ENCODE measurements at regions not wholly inside any gene's neighbourhood (a gene's known extent, or its start where the extent isn't known, plus 50 kb on each side); places are given as distances from the start of the nearest gene placed in this dataset.
A peak's percentile ranks its signal among the peaks of the same experiment; 100 is the strongest.

- Histone ChIP-seq H3K9me3 (ENCODE audit: control insufficient read depth in 4 of 4, low read length in 3 of 4) (no peaks in the 10 kb centered on the region), H3K27ac (ENCODE audit: low read depth in 1 of 2, low read length in 2 of 2) (no peak overlapping the region), H3K36me3 (ENCODE audit: control insufficient read depth in 4 of 4, insufficient read depth in 3 of 4, low read depth in 1 of 4, low read length in 3 of 4) (no peaks in the 10 kb centered on the region), H3K27me3 (ENCODE audit: control insufficient read depth in 4 of 4, insufficient read depth in 4 of 4, low read length in 3 of 4) (peaks cover 0 to 3% (median 0%) of the 10 kb centered on the region in 4 donors), H3K4me1 (ENCODE audit: control insufficient read depth in 4 of 4, insufficient read depth in 4 of 4, low read length in 3 of 4) (no peaks in the 10 kb centered on the region), H3K9ac (ENCODE audit: low read depth in 1 of 2, low read length in 2 of 2) (no peak overlapping the region), H3K4me3 (ENCODE audit: low read depth in 1 of 3, low read length in 3 of 3) (no peak overlapping the region)
- WGBS = 50% methylated on average over 2 of the region's 2 CpGs
- DNase-seq (ENCODE audit: low spot score) = no peak
- TF ChIP-seq FOXA1 (IDR thresholded peaks at IDR 0.05) (no peak), FOXA2 (IDR thresholded peaks at IDR 0.05) (no peak), YY1 (IDR thresholded peaks at IDR 0.05) (no peak), RAD21 (IDR thresholded peaks at IDR 0.05) (peak in 1 of 2 donors; percentile 11)
These were observed 725.2 kb downstream of the CPS1 start for GRCh38 chr2:211281430-211282073.

- WGBS = 57% methylated on average over 4 of the region's 4 CpGs
- Histone ChIP-seq H3K27ac (ENCODE audit: low read depth in 1 of 2, low read length in 2 of 2) (no peak overlapping the region), H3K4me1 (ENCODE audit: control insufficient read depth in 4 of 4, insufficient read depth in 4 of 4, low read length in 3 of 4) (no peaks in the 10 kb centered on the region), H3K4me3 (ENCODE audit: low read depth in 1 of 3, low read length in 3 of 3) (no peak overlapping the region), H3K9me3 (ENCODE audit: control insufficient read depth in 4 of 4, low read length in 3 of 4) (peaks cover 0 to 1% (median 0%) of the 10 kb centered on the region in 4 donors), H3K36me3 (ENCODE audit: control insufficient read depth in 4 of 4, insufficient read depth in 3 of 4, low read depth in 1 of 4, low read length in 3 of 4) (no peaks in the 10 kb centered on the region), H3K9ac (ENCODE audit: low read depth in 1 of 2, low read length in 2 of 2) (no peak overlapping the region), H3K27me3 (ENCODE audit: control insufficient read depth in 4 of 4, insufficient read depth in 4 of 4, low read length in 3 of 4) (no peaks in the 10 kb centered on the region)
- no peak for DNase-seq (ENCODE audit: low spot score)
- no peak for TF ChIP-seq RXRA (IDR thresholded peaks at IDR 0.05)
- no peak for TF ChIP-seq HNF4G (IDR thresholded peaks at IDR 0.05)
- no peak for TF ChIP-seq ATF3 (IDR thresholded peaks at IDR 0.05)
These were observed 746.3 kb downstream of the CPS1 start for GRCh38 chr2:211302676-211303075.

GRCh38 chr2:211306929-211307328 lies 750.5 kb downstream of the CPS1 start:
- DNase-seq (ENCODE audit: low spot score) = no peak
- TF ChIP-seq RAD21 (IDR thresholded peaks at IDR 0.05) (no peak), YY1 (IDR thresholded peaks at IDR 0.05) (no peak), ATF3 (IDR thresholded peaks at IDR 0.05) (no peak), FOXA1 (IDR thresholded peaks at IDR 0.05) (no peak), EGR1 (IDR thresholded peaks at IDR 0.05; ENCODE audit: low read depth in 2 of 2) (no peak), HNF4G (IDR thresholded peaks at IDR 0.05) (no peak), REST (IDR thresholded peaks at IDR 0.05) (no peak), NR2F2 (IDR thresholded peaks at IDR 0.05) (no peak), ZBTB33 (IDR thresholded peaks at IDR 0.05) (no peak), SP1 (IDR thresholded peaks at IDR 0.05) (no peak), JUND (IDR thresholded peaks at IDR 0.05) (no peak), TAF1 (conservative IDR thresholded peaks at IDR 0.05) (no peak), GABPA (IDR thresholded peaks at IDR 0.05 in 1 of 2, conservative IDR thresholded peaks at IDR 0.05 in 1 of 2) (no peak)
- WGBS = 49% methylated on average over 3 of the region's 3 CpGs

More at GRCh38 chr2:211306929-211307328, 750.5 kb downstream of the CPS1 start:
- H3K36me3 ChIP-seq (ENCODE audit: control insufficient read depth in 4 of 4, insufficient read depth in 3 of 4, low read depth in 1 of 4, low read length in 3 of 4) = no peaks in the 10 kb centered on the region
- no peak overlapping the region for H3K9ac ChIP-seq (ENCODE audit: low read depth in 1 of 2, low read length in 2 of 2)
- peaks cover 0 to 1% (median 0%) of the 10 kb centered on the region in 4 donors for H3K9me3 ChIP-seq (ENCODE audit: control insufficient read depth in 4 of 4, low read length in 3 of 4)
- no peak overlapping the region for H3K4me3 ChIP-seq (ENCODE audit: low read depth in 1 of 3, low read length in 3 of 3)
- H3K27me3 ChIP-seq (ENCODE audit: control insufficient read depth in 4 of 4, insufficient read depth in 4 of 4, low read length in 3 of 4) = no peaks in the 10 kb centered on the region
- H3K4me1 ChIP-seq (ENCODE audit: control insufficient read depth in 4 of 4, insufficient read depth in 4 of 4, low read length in 3 of 4) = no peaks in the 10 kb centered on the region
- H3K27ac ChIP-seq (ENCODE audit: low read depth in 1 of 2, low read length in 2 of 2) = no peak overlapping the region

Data from liver (tissue), 7 donors.